SK-N-SH treated with all-trans-retinoic acid at 6 μM for 48 hours (cell line): ENCODE measurements at regions not wholly inside any gene's neighbourhood (a gene's known extent, or its start where the extent isn't known, plus 50 kb on each side); places are given as distances from the start of the nearest gene placed in this dataset.

Source experiments
- ATAC-seq: fragments of 200-7000 bp; cut with Tn5 transposase; 3 replicates; pipeline ENCODE4 v1.9.1; 2020; ENCODE audit warnings: mild to moderate bottlenecking, moderate library complexity
- ARNTL ChIP-seq: fragments of 450-650 bp; formaldehyde crosslinking; IDR thresholded peaks from 2 replicates; pipeline ENCODE4 v1.5.0; 2020; ENCODE audit warnings: low read depth, mild to moderate bottlenecking, moderate library complexity, borderline replicate concordance
- BACH2 ChIP-seq: fragments of 250-450 bp; sonication (Bioruptor Pico); IDR thresholded peaks from 2 replicates; pipeline ENCODE4 v1.9.0; 2021; ENCODE audit warnings: mild to moderate bottlenecking, borderline replicate concordance
- CREB5 ChIP-seq: fragments of 250-450 bp; sonication (Bioruptor Pico); IDR thresholded peaks from 2 replicates; pipeline ENCODE4 v1.5.1; 2020; ENCODE audit warnings: low read depth, mild to moderate bottlenecking, moderate library complexity
- CSDC2 ChIP-seq: fragments of 250-450 bp; sonication (Bioruptor Pico); IDR thresholded peaks from 2 replicates; pipeline ENCODE4 v1.5.0; 2020; ENCODE audit warnings: mild to moderate bottlenecking, moderate library complexity
- CSRNP3 ChIP-seq: fragments of 250-450 bp; sonication (Bioruptor Pico); IDR thresholded peaks from 2 replicates; pipeline ENCODE4 v1.5.1; 2021; ENCODE audit warnings: mild to moderate bottlenecking, moderate library complexity
- ESRRG ChIP-seq: fragments of 250-450 bp; sonication (Bioruptor Pico); IDR thresholded peaks from 2 replicates; pipeline ENCODE4 v1.6.1; 2021; ENCODE audit warnings: mild to moderate bottlenecking
- GLIS3 ChIP-seq: fragments of 250-450 bp; sonication (Bioruptor Pico); IDR thresholded peaks from 2 replicates; pipeline ENCODE4 v1.5.0; 2020; ENCODE audit warnings: mild to moderate bottlenecking, moderate library complexity
- ISL1 ChIP-seq: fragments of 250-450 bp; sonication (Bioruptor Pico); IDR thresholded peaks from 2 replicates; pipeline ENCODE4 v2.1.2; 2022; ENCODE audit warnings: mild to moderate bottlenecking, moderate library complexity
- OSR1 ChIP-seq: fragments of 250-450 bp; sonication (Bioruptor Pico); IDR thresholded peaks from 2 replicates; pipeline ENCODE4 v1.8.0; 2022; ENCODE audit warnings: moderate library complexity, mild to moderate bottlenecking, inconsistent platforms
- PATZ1 ChIP-seq: fragments of 250-450 bp; sonication (Bioruptor Pico); IDR thresholded peaks from 2 replicates; pipeline ENCODE4 v1.8.0; 2020; ENCODE audit warnings: mild to moderate bottlenecking, moderate library complexity, borderline replicate concordance
- POU6F1 ChIP-seq: fragments of 250-450 bp; sonication (Bioruptor Pico); IDR thresholded peaks from 2 replicates; pipeline ENCODE4 v1.8.0; 2021; ENCODE audit warnings: low read depth, mild to moderate bottlenecking, moderate library complexity, borderline replicate concordance
- PPARA ChIP-seq: fragments of 250-450 bp; sonication (Bioruptor Pico); IDR thresholded peaks from 2 replicates; pipeline ENCODE4 v1.5.0; 2020; ENCODE audit warnings: mild to moderate bottlenecking, borderline replicate concordance
- RARB ChIP-seq: fragments of 250-450 bp; sonication (Bioruptor Pico); IDR thresholded peaks from 2 replicates; pipeline ENCODE4 v1.8.0; 2021; ENCODE audit warnings: mild to moderate bottlenecking, moderate library complexity
- SNAI2 ChIP-seq: fragments of 250-450 bp; sonication (Bioruptor Pico); IDR thresholded peaks from 2 replicates; pipeline ENCODE4 v1.5.0; 2020; ENCODE audit warnings: mild to moderate bottlenecking, moderate library complexity
- TCF4 ChIP-seq: fragments of 250-450 bp; sonication (Bioruptor Pico); IDR thresholded peaks from 2 replicates; pipeline ENCODE4 v1.8.0; 2021; ENCODE audit warnings: mild to moderate bottlenecking, moderate library complexity, borderline replicate concordance
- TOX ChIP-seq: fragments of 250-450 bp; sonication (Bioruptor Pico); IDR thresholded peaks from 2 replicates; pipeline ENCODE4 v1.8.0; 2021; ENCODE audit warnings: mild to moderate bottlenecking, moderate library complexity, borderline replicate concordance
- TSHZ2 ChIP-seq: fragments of 250-450 bp; sonication (Bioruptor Pico); IDR thresholded peaks from 2 replicates; pipeline ENCODE4 v1.5.0; 2020; ENCODE audit warnings: mild to moderate bottlenecking, moderate library complexity
- ZC3H10 ChIP-seq: fragments of 250-450 bp; sonication (Bioruptor Pico); IDR thresholded peaks from 2 replicates; pipeline ENCODE4 v1.5.1; 2021; ENCODE audit warnings: mild to moderate bottlenecking, moderate library complexity
- ZFP3 ChIP-seq: fragments of 250-450 bp; sonication (Bioruptor Pico); IDR thresholded peaks from 2 replicates; pipeline ENCODE4 v1.5.0; 2020; ENCODE audit warnings: mild to moderate bottlenecking, moderate library complexity
- ZFP30 ChIP-seq: fragments of 450-650 bp; formaldehyde crosslinking; IDR thresholded peaks from 2 replicates; pipeline ENCODE4 v1.5.0; 2022; ENCODE audit warnings: mild to moderate bottlenecking, moderate library complexity
- ZNF565 ChIP-seq: fragments of 450-650 bp; formaldehyde crosslinking; conservative IDR thresholded peaks from 2 replicates; pipeline ENCODE4 v1.5.0; 2020; ENCODE audit warnings: low read depth, mild to moderate bottlenecking, moderate library complexity
- ZNF70 ChIP-seq: fragments of 450-650 bp; formaldehyde crosslinking; IDR thresholded peaks from 2 replicates; pipeline ENCODE4 v1.5.0; 2020; ENCODE audit warnings: mild to moderate bottlenecking, moderate library complexity
- ZNF8 ChIP-seq: fragments of 450-650 bp; formaldehyde crosslinking; IDR thresholded peaks from 2 replicates; pipeline ENCODE4 v1.5.0; 2020; ENCODE audit warnings: mild to moderate bottlenecking, moderate library complexity

DNA sequence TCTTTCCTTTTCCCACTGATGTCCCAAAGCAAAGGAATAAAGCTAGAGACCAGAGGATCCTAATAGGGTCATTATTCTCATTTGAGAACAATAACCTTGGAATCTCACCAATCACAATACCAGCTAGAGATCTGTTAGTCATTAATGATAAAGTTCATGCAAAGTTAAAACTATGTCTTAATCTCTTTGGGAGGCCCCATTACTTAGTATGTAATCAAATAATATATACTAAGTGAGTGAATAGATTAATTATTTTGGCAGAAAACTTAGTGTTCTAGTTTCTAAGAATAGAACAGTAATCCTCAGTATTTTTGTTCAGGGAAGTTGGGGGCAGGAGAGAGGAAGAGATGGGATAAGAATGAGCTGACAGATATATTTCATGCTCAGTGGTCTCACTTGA lies 227.2 kb downstream of the MTERF1 start:
- TF ChIP-seq ZNF565 (CRISPR knock-in tag) (no peak), POU6F1 (CRISPR knock-in tag) (no peak; the same call in 1 of the 2 replicates), ZNF70 (CRISPR knock-in tag) (no peak), PPARA (no peak), ZFP30 (CRISPR knock-in tag) (no peak), SNAI2 (CRISPR knock-in tag) (peak; percentile 63; the same call in 1 of the 2 replicates), CREB5 (CRISPR knock-in tag) (peak; percentile 63), TCF4 (peak; percentile 66), TOX (CRISPR knock-in tag) (no peak), RARB (no peak), ZNF8 (CRISPR knock-in tag) (no peak), GLIS3 (CRISPR knock-in tag) (no peak), TSHZ2 (CRISPR knock-in tag) (peak; percentile 44; the same call in 1 of the 2 replicates), ZC3H10 (CRISPR knock-in tag) (no peak), OSR1 (CRISPR knock-in tag) (no peak), ISL1 (CRISPR knock-in tag) (peak; percentile 97), CSDC2 (CRISPR knock-in tag) (no peak), CSRNP3 (CRISPR knock-in tag) (0 out of 2 replicates have a peak, but pooled peaks have one; percentile 48), BACH2 (CRISPR knock-in tag) (no peak), ZFP3 (CRISPR knock-in tag) (peak; percentile 46; the same call in 1 of the 2 replicates), PATZ1 (no peak), ARNTL (CRISPR knock-in tag) (no peak), ESRRG (CRISPR knock-in tag) (no peak)
- ATAC-seq: no peak

DNA sequence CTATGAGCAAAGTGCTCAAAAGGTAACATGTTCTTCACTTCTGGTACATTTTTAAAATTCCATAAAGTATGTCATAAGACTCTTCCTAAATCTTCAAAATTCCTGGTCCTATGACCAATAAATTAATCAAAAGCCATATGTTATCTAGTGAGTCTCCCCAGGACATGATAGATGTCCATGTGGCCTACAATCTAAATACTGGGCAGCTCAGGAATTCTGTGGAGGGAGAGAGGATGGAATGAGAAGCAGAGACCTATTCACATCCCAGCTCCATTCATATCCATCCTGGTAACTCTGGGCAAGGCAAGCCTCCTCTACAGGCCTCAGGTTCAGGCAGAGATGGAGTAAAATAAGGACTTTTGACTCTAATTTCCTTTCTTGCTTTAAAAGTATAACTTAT lies 224.8 kb downstream of the MTERF1 start:
- no peak for TF ChIP-seq TCF4
- ATAC-seq: no peak
